ENCODE measurements at regions not wholly inside any gene's neighbourhood (a gene's known extent, or its start where the extent isn't known, plus 50 kb on each side); places are given as distances from the start of the nearest gene placed in this dataset.

DNA sequence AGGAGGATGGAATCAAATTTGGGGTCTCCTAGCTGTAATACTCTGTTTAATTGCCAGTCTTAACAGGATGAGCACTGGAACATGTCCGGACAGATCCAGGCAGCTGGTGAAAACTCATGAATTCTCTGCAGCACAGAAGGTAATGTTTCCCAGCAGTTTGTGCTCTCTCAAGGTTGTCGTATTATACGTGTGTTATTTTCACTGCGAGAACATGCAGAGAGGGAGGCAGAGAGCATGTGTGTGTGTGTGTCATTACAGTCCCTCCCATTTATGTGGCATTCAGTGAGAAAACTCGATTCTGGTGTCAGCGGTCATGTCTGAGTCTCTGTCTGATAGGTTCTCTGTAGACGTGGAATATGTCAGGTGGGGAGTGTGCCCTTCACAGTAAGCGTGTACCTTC, 150.2 kb upstream of the POU3F3 start:
- TF ChIP-seq, protein P1, sequence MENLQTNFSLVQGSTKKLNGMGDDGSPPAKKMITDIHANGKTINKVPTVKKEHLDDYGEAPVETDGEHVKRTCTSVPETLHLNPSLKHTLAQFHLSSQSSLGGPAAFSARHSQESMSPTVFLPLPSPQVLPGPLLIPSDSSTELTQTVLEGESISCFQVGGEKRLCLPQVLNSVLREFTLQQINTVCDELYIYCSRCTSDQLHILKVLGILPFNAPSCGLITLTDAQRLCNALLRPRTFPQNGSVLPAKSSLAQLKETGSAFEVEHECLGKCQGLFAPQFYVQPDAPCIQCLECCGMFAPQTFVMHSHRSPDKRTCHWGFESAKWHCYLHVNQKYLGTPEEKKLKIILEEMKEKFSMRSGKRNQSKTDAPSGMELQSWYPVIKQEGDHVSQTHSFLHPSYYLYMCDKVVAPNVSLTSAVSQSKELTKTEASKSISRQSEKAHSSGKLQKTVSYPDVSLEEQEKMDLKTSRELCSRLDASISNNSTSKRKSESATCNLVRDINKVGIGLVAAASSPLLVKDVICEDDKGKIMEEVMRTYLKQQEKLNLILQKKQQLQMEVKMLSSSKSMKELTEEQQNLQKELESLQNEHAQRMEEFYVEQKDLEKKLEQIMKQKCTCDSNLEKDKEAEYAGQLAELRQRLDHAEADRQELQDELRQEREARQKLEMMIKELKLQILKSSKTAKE (CRISPR knock-in tag; IDR thresholded peaks at IDR 0.05; ENCODE audit: borderline replicate concordance): no peak
- TF ChIP-seq POLR2AphosphoS2 (IDR thresholded peaks at IDR 0.05; ENCODE audit: low read depth, low read length) (no peak), NR1H2 (CRISPR knock-in tag; IDR thresholded peaks at IDR 0.05; ENCODE audit: borderline replicate concordance, low read depth) (no peak), HDAC2 (CRISPR knock-in tag; IDR thresholded peaks at IDR 0.05) (no peak), RXRA (CRISPR knock-in tag; IDR thresholded peaks at IDR 0.05) (no peak), TAF1 (CRISPR knock-in tag; IDR thresholded peaks at IDR 0.05) (no peak), CC2D1A (CRISPR knock-in tag; IDR thresholded peaks at IDR 0.05) (no peak), DR1 (CRISPR knock-in tag; IDR thresholded peaks at IDR 0.05) (no peak)
- TF ChIP-seq, protein P2, sequence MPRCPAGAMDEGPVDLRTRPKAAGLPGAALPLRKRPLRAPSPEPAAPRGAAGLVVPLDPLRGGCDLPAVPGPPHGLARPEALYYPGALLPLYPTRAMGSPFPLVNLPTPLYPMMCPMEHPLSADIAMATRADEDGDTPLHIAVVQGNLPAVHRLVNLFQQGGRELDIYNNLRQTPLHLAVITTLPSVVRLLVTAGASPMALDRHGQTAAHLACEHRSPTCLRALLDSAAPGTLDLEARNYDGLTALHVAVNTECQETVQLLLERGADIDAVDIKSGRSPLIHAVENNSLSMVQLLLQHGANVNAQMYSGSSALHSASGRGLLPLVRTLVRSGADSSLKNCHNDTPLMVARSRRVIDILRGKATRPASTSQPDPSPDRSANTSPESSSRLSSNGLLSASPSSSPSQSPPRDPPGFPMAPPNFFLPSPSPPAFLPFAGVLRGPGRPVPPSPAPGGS (CRISPR knock-in tag; IDR thresholded peaks at IDR 0.05): no peak
- TF ChIP-seq, protein P3, sequence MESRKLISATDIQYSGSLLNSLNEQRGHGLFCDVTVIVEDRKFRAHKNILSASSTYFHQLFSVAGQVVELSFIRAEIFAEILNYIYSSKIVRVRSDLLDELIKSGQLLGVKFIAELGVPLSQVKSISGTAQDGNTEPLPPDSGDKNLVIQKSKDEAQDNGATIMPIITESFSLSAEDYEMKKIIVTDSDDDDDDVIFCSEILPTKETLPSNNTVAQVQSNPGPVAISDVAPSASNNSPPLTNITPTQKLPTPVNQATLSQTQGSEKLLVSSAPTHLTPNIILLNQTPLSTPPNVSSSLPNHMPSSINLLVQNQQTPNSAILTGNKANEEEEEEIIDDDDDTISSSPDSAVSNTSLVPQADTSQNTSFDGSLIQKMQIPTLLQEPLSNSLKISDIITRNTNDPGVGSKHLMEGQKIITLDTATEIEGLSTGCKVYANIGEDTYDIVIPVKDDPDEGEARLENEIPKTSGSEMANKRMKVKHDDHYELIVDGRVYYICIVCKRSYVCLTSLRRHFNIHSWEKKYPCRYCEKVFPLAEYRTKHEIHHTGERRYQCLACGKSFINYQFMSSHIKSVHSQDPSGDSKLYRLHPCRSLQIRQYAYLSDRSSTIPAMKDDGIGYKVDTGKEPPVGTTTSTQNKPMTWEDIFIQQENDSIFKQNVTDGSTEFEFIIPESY (CRISPR knock-in tag; IDR thresholded peaks at IDR 0.05): no peak

Measured in HepG2 (cell line).